Type B pancreatic cell (in vitro differentiated cells): ENCODE measurements at regions not wholly inside any gene's neighbourhood (a gene's known extent, or its start where the extent isn't known, plus 50 kb on each side); places are given as distances from the start of the nearest gene placed in this dataset.

ENCODE experiments used
- DNase-seq: peaks from one replicate; pipeline ENCODE4 v3.0.0; 2021; ENCODE audit warnings: mixed read lengths; ENCODE audit not compliant: unreplicated experiment; ENCODE audit errors: extremely low spot score
- H3K27ac Mint-ChIP-seq: 2 replicates; pipeline ENCODE4 v1.8.0; 2021; ENCODE audit warnings: mild to moderate bottlenecking, mixed read lengths
- H3K27me3 Mint-ChIP-seq: 2 replicates; pipeline ENCODE4 v1.8.0; 2021; ENCODE audit warnings: mixed read lengths
- H3K36me3 Mint-ChIP-seq: 2 replicates; pipeline ENCODE4 v1.8.0; 2021; ENCODE audit warnings: mixed read lengths
- H3K4me1 Mint-ChIP-seq: one replicate; pipeline ENCODE4 v1.8.0; 2021; ENCODE audit warnings: mixed read lengths; ENCODE audit not compliant: unreplicated experiment
- H3K4me3 Mint-ChIP-seq: 2 replicates; pipeline ENCODE4 v1.8.0; 2021; ENCODE audit warnings: mild to moderate bottlenecking, mixed read lengths
- H3K9me3 Mint-ChIP-seq: 2 replicates; pipeline ENCODE4 v1.8.0; 2021; ENCODE audit warnings: mixed read lengths
- TF ChIP-seq, protein P1 (sequence below): fragments of 200-600 bp; sonication (generic); conservative IDR thresholded peaks from 2 replicates; pipeline ENCODE4 v1.5.0; 2021; ENCODE audit warnings: antibody characterized with exemption, mild to moderate bottlenecking

DNA sequence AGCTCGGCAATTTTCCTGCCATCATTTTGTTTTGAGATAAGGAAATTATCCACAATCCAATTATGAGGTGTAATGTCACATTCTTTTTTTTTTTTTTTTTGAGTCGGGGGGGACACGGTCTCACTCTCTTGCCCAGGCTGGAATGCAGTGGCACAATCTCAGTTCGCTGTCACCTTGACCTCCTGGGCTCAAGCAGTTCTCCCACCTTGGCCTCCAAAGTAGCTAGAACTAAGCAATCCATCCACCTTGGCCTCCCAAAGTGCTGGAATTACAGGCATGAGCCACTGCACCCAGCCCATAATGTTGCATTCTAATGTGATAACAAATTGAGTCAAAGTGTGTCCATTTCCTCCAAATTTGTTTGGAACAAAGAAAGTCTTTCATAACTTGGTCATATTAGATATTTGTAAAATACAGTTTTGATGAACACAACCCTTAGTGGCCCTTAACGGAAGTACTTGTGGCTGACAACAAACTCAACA lies 144.1 kb upstream of the AFDN start:
- no peak overlapping the region for H3K4me3 Mint-ChIP-seq
- H3K27ac Mint-ChIP-seq = peak overlapping the region; percentile 69

DNA sequence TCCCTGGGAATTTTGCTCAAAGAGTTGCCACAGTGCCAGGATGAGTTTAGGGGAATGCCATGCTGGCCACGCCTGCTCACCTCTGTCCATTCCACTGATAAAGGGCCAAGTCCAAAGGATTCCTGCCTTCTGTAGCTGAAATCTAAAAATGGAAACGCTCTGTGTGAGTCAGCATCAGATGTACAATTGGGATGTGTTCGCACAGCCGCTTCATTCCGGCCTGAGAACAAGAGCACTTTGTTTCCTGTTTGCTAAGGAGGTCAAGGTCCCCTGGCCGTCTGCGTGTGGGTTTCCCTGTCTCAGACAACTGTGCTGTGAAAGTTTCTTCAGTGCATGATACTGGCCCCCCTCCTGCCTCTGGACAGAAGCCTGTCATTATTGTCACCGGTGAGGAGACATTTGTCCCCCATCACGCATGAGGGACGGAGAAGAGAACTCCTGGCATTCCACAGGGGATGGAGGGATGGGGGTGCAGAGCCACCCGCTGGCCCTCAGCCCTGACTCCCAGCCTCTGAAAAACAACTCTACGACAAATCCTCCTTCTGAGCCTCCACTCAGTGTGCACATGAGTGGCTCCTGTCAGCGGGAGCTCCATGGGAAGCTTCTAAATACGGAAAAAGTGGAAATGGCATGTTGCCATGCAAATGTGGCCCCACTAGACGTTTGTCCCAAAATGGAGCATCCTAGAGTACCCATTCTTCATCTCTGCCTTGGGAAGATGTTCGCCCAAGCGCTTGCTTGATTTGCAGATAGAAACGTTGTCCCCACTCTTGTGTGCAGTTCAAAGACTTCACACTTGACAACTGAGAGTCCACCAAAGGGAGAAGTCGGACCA lies 143.5 kb upstream of the AFDN start:
- H3K36me3 Mint-ChIP-seq = peaks cover 3% of the 10 kb centered on the region
- no peak overlapping the region for H3K4me3 Mint-ChIP-seq
- H3K9me3 Mint-ChIP-seq = no peaks in the 10 kb centered on the region
- TF ChIP-seq, protein P1, sequence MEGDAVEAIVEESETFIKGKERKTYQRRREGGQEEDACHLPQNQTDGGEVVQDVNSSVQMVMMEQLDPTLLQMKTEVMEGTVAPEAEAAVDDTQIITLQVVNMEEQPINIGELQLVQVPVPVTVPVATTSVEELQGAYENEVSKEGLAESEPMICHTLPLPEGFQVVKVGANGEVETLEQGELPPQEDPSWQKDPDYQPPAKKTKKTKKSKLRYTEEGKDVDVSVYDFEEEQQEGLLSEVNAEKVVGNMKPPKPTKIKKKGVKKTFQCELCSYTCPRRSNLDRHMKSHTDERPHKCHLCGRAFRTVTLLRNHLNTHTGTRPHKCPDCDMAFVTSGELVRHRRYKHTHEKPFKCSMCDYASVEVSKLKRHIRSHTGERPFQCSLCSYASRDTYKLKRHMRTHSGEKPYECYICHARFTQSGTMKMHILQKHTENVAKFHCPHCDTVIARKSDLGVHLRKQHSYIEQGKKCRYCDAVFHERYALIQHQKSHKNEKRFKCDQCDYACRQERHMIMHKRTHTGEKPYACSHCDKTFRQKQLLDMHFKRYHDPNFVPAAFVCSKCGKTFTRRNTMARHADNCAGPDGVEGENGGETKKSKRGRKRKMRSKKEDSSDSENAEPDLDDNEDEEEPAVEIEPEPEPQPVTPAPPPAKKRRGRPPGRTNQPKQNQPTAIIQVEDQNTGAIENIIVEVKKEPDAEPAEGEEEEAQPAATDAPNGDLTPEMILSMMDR = no peak
- H3K4me1 Mint-ChIP-seq = peaks cover 32% of the 10 kb centered on the region
- no peak for DNase-seq
- peaks cover 53% of the 10 kb centered on the region for H3K27me3 Mint-ChIP-seq
- H3K27ac Mint-ChIP-seq = peak overlapping the region; percentile 69

More for the DNA sequence above, 144.1 kb upstream of the AFDN start:
- Mint-ChIP-seq H3K27me3 (peaks cover 56% of the 10 kb centered on the region), H3K4me1 (peaks cover 38% of the 10 kb centered on the region), H3K36me3 (peaks cover 3% of the 10 kb centered on the region), H3K9me3 (no peaks in the 10 kb centered on the region)
- DNase-seq = no peak
- TF ChIP-seq, protein P1 = no peak

DNA sequence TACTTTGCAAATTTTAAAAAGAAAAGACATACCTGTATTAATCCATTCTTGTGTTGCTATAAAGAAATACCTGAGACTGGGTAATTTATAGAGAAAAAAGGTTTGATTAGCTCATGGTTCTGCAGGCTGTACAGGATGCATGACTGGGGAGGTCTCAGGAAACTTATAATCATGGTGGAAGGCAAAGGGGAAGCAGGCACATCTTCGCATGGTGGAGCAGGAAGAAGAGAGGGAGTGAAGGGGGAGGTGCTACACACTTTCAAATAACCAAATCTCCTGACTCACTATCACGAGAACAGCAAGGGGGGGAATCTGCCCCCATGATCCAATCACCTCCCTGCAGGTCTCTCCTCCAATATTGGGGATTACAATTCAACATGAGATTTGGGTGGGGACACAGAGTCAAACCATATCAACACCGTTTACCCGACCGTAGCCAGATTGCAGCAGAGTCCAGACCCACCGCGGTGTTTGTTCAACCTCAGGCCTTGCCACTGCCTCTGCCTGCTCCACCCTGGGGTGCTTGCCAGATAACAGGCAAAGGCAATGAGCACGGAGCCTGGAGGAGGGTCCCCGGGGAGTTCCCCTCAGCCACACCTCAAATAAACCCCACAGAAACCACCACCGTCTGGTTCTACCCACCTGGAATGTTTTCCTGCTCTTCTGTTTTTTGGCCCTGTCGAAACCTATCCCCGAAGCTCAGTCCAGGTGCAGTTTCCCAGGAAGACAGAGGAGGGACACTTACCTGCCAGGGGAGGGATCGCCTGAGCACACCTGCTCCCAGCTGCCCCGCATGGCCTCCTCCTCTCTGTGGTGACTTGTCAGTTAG lies 142.2 kb upstream of the AFDN start:
- H3K4me3 Mint-ChIP-seq = peak overlapping the region; percentile 39
- TF ChIP-seq, protein P1 = no peak
- H3K9me3 Mint-ChIP-seq = no peaks in the 10 kb centered on the region
- H3K27me3 Mint-ChIP-seq = peaks cover 43% of the 10 kb centered on the region
- H3K4me1 Mint-ChIP-seq = peaks cover 32% of the 10 kb centered on the region
- peaks cover 3% of the 10 kb centered on the region for H3K36me3 Mint-ChIP-seq
- no peak overlapping the region for H3K27ac Mint-ChIP-seq
- no peak for DNase-seq

DNA sequence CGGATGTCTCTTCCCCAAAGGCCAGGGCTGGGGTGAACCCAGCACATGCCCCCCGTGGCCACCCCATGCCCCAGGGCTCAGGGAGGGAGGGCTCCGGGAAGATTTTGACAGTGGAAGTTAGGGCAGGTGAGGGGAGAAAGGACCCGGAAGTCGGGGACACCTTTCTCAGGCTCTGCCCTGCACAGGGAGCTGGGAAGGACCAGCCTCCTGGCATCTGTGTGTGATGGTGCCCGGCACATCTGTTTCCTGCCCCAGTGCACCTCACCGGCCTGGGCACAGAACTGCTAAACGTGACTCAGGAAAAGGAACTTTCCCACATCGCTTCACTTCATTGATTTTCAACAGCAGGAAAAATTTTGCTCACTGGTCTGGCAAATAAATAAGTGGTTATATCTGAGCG lies 141.1 kb upstream of the AFDN start:
- TF ChIP-seq, protein P1 = no peak
- no peaks in the 10 kb centered on the region for H3K9me3 Mint-ChIP-seq

DNA sequence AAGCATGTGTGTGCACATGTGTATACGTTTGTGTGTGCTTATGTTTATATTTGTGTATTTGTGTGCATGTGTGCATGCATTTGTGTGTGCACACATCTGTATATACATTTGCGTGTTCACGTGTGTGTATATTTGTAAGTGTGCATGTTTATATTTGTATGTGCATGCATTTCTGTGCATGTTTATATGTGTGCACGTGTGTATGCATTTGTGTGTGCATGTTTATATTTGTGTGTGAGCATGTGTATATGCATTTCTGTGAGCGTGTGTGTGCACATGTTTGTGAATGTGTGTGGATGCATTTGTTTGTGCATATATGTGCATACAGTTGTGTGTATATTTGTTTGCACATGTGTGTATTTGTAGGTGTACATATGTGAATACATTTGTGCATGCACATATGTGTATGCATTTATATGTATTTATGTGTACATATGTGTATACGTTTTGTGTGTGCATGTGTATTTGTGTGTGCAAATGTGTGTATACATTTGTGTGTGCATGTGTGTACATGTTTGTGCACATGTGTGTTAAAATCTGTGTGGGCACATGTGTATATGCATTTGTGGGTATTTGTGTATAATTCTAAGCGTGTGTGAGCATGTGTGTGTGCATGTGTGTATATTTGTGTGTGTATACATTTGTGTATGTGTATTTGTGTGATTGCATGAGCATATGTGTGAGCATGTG lies 140.4 kb upstream of the AFDN start:
- Mint-ChIP-seq H3K4me1 (peaks cover 35% of the 10 kb centered on the region), H3K27ac (no peak overlapping the region), H3K27me3 (peaks cover 30% of the 10 kb centered on the region), H3K36me3 (peaks cover 3% of the 10 kb centered on the region), H3K9me3 (no peaks in the 10 kb centered on the region), H3K4me3 (no peak overlapping the region)
- TF ChIP-seq, protein P1 = no peak
- no peak for DNase-seq

More for the DNA sequence above, 141.1 kb upstream of the AFDN start:
- H3K4me3 Mint-ChIP-seq = no peak overlapping the region
- H3K4me1 Mint-ChIP-seq = peaks cover 28% of the 10 kb centered on the region
- DNase-seq = no peak
- no peak overlapping the region for H3K27ac Mint-ChIP-seq
- peaks cover 3% of the 10 kb centered on the region for H3K36me3 Mint-ChIP-seq
- peaks cover 31% of the 10 kb centered on the region for H3K27me3 Mint-ChIP-seq
